ENCODE measurements at regions not wholly inside any gene's neighbourhood (a gene's known extent, or its start where the extent isn't known, plus 50 kb on each side); places are given as distances from the start of the nearest gene placed in this dataset.

GRCh38 chr6:165986914-165987482 lies 180.7 kb downstream of the TBXT start:
- no peak for DNase-seq (ENCODE audit: low read depth in 2 of 2)

GRCh38 chr6:165986311-165986913 lies 181.2 kb downstream of the TBXT start:
- no peak for DNase-seq (ENCODE audit: low read depth in 2 of 2)

- DNase-seq (ENCODE audit: low read depth in 2 of 2), result no peak
Observed at GRCh38 chr6:165985806-165986299, 181.8 kb downstream of the TBXT start.

DNA sequence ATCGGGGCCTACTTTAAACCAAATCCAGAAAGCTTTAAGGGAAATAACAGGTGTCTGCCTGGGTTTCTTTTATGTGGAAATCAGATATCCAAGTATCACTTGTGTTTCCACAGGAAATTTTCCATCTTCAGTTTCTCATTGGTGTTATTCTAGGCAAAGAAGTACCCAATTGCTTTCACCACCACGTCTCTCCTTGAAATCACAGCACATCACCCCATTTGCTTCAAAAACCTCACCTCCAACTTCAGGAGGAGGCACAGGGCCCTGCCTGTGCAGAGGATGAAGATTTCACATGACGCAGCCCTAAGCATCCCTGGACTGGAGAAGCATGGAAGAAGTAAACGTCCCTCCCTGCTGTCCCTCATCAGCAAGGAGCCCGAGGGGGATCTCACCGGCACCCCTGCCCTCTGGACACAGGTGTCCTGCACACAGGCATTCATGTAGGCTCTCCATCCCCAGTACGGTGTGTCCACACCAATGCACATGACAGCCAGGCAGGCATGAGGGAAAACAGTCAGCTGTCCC lies 182.3 kb downstream of the TBXT start:
- no peak for DNase-seq (ENCODE audit: low read depth in 2 of 2)

DNA sequence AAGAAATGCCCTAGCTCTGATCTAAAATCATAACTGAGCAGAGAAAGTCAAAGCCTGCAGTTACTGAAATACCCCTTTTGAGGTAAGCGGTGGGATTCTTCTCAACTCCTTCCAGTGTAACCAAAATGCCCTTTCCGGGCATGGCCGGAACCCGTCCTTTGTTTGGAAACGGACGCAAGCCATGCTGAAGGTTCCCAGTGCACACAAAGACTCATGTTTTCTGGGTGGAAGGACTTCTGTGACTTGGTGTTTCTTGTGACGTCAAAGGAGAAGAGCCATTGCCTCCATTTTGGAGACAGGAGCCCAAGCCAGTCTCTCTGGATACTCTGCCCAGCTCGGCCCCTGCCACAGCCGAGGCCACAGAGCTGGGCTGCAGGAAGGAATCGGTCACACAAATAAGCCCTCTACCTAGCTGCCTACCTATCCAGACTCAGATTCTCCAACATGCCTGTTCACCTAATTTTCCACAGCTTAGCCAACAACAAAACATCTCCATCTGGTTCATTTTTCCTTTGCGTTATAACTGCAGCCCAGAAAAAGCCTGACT lies 182.8 kb downstream of the TBXT start:
- DNase-seq (ENCODE audit: low read depth in 2 of 2), result no peak

- no peak for DNase-seq (ENCODE audit: low read depth in 2 of 2)
Observed at GRCh38 chr6:165983112-165984072, 184.3 kb downstream of the TBXT start.

- no peak for DNase-seq (ENCODE audit: low read depth in 2 of 2)
Observed at GRCh38 chr6:165978476-165978875, 189.2 kb downstream of the TBXT start.

GRCh38 chr6:165976684-165977083 lies 191.0 kb downstream of the TBXT start:
- DNase-seq (ENCODE audit: low read depth in 2 of 2), result no peak

DNA sequence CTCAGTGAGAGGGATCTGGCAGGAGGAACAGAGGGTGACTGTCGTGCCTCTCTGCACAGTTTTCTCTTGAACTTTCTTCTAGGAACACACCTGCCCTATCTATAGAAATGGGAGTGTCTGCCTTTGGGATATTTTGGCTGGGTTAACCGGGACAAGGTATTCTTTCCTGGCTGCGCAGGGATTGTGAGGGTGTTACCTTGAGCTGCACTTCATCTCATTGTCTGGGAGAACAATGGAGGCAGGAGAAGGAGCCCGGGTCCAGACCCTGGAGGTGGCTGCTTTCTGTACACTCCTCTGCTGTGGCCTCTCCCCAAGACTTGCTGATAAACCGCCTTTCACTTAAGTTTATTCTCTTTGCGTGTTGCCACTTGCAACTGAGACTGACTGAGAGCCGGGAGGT lies 192.8 kb downstream of the TBXT start:
- no peak for DNase-seq (ENCODE audit: low read depth in 2 of 2)

DNA sequence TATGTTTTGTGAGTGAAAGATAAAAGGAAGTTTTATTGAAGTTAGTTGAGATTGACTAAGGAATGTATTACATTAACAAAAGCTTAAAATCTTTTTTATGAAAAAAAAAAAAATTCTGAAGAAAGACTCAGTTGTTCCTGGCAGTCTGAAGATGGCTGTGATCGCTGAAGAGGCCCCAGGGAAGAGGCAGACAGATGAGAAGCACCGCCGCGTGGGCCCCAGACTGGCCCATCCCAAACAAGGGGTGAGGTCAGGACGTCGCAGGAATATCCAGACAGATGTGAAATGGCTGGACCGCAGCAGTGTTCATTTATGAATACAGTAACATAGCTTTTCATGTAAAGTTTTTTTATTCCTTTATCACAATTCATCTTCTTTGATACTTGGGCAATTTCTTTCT lies 194.2 kb downstream of the TBXT start:
- DNase-seq (ENCODE audit: low read depth in 2 of 2), result no peak

DNA sequence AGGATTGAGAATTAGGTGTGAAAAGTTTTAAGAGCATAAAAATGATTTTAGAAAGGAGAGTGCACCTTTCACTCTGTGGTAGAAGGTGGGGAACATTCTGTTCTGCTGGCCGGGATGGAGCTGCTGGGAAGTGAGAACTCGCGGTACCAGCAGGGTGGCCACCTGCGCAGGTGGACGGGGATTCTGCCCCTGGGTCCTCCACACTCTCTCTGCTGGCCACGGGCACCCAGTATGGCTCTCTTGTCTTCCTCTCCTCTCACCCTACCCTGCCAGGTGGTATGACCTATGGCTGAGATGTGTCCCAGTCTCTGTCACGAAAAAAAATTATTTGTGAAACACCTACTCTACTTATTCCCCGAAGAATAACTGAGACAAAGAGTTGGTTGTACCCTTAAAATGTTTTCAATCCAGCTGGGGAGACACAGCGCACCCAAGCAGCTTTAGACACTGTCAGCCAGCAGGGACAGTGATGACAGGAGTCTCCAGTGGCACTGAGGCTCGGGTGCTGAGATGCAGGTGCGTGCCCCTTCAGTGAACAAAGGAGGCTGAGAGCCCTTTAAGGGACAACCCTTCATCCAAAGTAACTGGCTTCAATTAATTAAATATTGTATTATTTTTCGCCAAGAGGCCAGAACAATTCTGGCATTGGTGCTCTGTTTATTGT lies 195.4 kb downstream of the TBXT start:
- no peak for DNase-seq (ENCODE audit: low read depth in 2 of 2)

DNA sequence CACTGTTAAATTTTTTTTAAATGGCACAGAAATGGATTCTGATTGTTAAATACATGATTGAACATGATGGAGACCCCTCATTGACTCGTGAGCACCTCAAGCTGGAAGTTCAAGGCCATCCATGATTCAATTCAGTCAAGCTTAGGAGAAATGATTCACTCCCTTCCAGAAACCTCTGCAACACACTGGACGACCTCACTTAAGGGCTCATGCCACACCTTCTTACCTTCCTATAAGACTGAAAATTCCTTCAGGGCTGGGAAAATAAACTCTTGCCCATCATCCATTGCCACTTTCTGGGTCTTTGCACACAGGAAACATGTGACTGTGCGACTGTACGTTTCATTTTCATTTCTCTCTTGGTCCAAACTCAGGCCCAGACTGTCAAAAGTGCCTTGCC lies 196.4 kb downstream of the TBXT start:
- no peak for DNase-seq (ENCODE audit: low read depth in 2 of 2)

- no peak for DNase-seq (ENCODE audit: low read depth in 2 of 2)
Observed at GRCh38 chr6:165970001-165970400, 197.7 kb downstream of the TBXT start.

DNA sequence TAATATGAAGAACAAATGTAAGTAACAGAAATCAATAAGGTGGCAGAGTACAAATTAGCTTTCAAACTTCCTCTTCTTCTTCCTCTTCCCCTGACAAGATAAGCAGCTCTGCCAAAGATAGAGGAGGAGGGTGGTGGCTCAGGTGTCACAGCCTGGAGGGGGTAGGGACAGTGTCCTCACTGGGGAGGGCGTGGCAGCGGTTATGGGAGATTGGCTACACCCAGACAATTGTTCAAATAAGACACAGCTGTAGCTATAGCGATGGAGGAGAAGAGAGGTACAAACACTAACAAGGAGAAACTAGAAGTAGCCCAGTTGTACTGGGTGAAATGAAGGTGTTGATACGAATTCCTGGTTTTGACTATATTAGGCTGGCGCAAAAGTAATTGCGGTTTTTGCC lies 198.5 kb downstream of the TBXT start:
- DNase-seq (ENCODE audit: low read depth in 2 of 2), result no peak

GRCh38 chr6:165968408-165968807 lies 199.2 kb downstream of the TBXT start:
- DNase-seq (ENCODE audit: low read depth in 2 of 2), result no peak

DNA sequence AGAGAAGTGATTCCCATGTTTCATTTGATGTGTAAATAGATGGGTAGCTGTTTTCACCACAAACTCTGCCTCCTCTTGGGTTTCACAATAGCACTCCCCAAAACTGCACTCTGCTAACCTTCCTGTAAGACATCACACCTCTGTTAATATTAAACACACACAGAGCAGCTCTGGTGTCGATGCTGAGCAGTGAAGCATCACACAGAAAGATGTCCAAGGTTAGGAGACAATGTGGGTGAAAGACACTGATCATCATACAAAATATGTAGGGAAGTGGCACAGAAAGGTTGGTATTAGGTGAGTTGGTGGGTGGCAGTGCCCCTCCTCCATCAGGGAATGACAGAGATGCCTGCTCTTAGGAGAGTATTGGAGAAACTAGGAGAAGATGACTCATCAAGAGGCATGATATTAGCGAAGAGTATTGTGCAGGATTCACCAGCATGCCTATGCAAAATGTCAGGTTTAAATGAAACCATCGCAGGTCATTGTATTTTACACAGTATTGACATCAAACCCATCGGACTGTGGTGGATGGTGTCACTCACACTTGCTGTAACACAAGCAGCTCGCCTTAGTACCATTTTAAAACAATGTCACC lies 199.7 kb downstream of the TBXT start:
- DNase-seq (ENCODE audit: low read depth in 2 of 2), result no peak

GRCh38 chr6:165963750-165964149 lies 203.9 kb downstream of the TBXT start:
- no peak for DNase-seq (ENCODE audit: low read depth in 2 of 2)

DNA sequence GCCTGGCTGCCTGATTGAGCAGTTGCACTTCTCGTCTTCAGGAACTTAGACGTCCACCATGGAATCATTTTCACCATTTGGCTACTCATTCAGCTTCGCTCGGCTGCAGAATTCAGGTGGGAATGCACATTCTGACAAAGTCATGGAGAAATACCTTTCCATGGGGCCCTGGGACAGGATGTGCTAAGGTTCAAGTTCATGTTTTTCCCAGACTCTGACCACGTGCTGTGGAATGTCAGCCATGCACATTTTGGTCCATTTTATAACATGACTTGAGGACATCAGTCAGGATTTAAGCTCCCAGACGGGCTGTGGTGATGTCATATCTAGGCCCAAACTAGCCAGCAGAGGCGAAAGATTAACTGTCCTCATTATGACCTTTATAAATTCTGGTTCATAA lies 205.3 kb downstream of the TBXT start:
- no peak for DNase-seq (ENCODE audit: low read depth in 2 of 2)

- DNase-seq (ENCODE audit: low read depth in 2 of 2), result no peak
Observed at GRCh38 chr6:165961233-165961632, 206.4 kb downstream of the TBXT start.

- no peak for DNase-seq (ENCODE audit: low read depth in 2 of 2)
Observed at GRCh38 chr6:165960695-165961094, 207.0 kb downstream of the TBXT start.

DNA sequence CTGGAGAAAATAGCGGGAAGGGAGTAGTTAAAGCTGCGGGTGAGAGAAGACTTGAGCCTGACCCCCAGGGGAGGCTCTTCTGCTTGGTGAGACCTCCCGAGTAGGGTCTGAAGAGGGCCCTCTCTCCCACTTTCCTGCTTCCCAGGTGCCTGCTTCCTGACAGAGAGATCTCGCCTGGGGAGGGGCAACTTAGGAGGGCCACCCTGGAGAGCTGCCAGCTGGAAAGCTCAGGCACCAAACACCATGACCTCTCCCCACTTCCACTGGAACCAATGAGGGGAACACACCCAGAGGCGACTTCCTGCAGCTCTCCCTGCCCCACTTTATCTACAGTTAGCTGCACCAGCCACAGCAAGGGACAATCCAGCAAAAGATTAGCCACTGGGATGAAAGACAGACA lies 208.0 kb downstream of the TBXT start:
- no peak for DNase-seq (ENCODE audit: low read depth in 2 of 2)

Data from activated CD8-positive, alpha-beta memory T cell treated with anti-CD3 and anti-CD28 coated beads for 4 hours (primary cell).